ENCODE measurements at regions not wholly inside any gene's neighbourhood (a gene's known extent, or its start where the extent isn't known, plus 50 kb on each side); places are given as distances from the start of the nearest gene placed in this dataset.
A peak's percentile ranks its signal among the peaks of the same experiment; 100 is the strongest.
"Not testable (repeated sequence)": the region's sequence is repeated elsewhere in the genome, so short reads cannot be mapped to it uniquely, and the experiment has no call there.

DNA sequence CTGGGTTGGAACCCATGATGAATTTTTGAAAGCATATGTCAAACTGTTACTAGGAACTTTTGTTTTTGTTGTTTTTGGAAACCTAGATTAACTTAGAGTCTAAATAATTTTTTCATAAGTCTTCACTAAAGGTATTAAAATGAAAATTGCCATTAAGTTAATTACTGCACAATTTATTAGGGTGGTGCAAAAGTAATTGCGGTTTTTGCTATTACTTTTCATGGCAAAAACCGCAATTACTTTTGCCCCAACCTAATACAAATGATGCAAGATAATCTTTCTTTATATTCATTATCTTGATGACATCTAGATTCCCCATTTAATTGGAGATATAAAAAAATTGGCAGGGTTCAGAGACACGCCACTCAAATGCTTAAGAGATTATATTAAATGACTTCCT, 145.0 kb upstream of the PKP2 start:
- no TSS peak for BruUV-seq (replicated peaks)
- H3K9me1 ChIP-seq (ENCODE audit: control insufficient read depth, insufficient read depth, low read length) = no peaks in the 10 kb centered on the region
- FAIRE-seq = no peak
- no peaks in the 10 kb centered on the region for H3K4me1 ChIP-seq (replicated peaks in 1 of 2; ENCODE audit: control insufficient read depth in 2 of 2, insufficient read depth in 2 of 2, low read length in 2 of 2)
- no peak for ATAC-seq
- no peak overlapping the region for H3K4me3 ChIP-seq
- H3K36me3 ChIP-seq (ENCODE audit: control insufficient read depth, insufficient read depth, low read length) = no peaks in the 10 kb centered on the region
- no peak overlapping the region for H3K9ac ChIP-seq (ENCODE audit: insufficient read depth in 1 of 2, low read depth in 2 of 2, low read length in 2 of 2)
- in situ Hi-C loops (cut with MboI) = no loop called here
- POLR2A ChIA-PET = interaction anchor here (1.1 kb wide), 1 partner anchor 10 kb away, joined by 3 read pairs; no protein-coding TSS in a partner anchor
- no peaks in the 10 kb centered on the region for H3K27me3 ChIP-seq (ENCODE audit: control insufficient read depth in 2 of 2, insufficient read depth in 2 of 2, low read length in 2 of 2)
- no peaks in the 10 kb centered on the region for H4K20me1 ChIP-seq (replicated peaks; ENCODE audit: control insufficient read depth, insufficient read depth, low read length)
- 0% methylated on average over 3 of the region's 3 CpGs for WGBS (ENCODE audit: insufficient coverage, low coverage, missing lambda C conversion rate)
- H3K79me2 ChIP-seq (ENCODE audit: control insufficient read depth, insufficient read depth, low read length) = no peaks in the 10 kb centered on the region
- CTCF ChIA-PET (ENCODE audit: low intra/inter-chr PET ratio) = no interaction called here
- H3K27ac ChIP-seq (ENCODE audit: extremely low read depth, low read depth, low read length) = no peak overlapping the region
- no peak for DNase-seq (ENCODE audit: extremely low read depth in 1 of 4, low spot score in 3 of 4)
- intact Hi-C loops (cut with micrococcal nuclease) = no loop called here
- no peak overlapping the region for H2AFZ ChIP-seq (ENCODE audit: low read depth, low read length)
- no peaks in the 10 kb centered on the region for H3K9me3 ChIP-seq (replicated peaks; ENCODE audit: control insufficient read depth, insufficient read depth, low read depth, low read length)
- no peak for TF ChIP-seq GTF2E2 (tag; IDR thresholded peaks at IDR 0.05)
- TF ChIP-seq, protein P1, sequence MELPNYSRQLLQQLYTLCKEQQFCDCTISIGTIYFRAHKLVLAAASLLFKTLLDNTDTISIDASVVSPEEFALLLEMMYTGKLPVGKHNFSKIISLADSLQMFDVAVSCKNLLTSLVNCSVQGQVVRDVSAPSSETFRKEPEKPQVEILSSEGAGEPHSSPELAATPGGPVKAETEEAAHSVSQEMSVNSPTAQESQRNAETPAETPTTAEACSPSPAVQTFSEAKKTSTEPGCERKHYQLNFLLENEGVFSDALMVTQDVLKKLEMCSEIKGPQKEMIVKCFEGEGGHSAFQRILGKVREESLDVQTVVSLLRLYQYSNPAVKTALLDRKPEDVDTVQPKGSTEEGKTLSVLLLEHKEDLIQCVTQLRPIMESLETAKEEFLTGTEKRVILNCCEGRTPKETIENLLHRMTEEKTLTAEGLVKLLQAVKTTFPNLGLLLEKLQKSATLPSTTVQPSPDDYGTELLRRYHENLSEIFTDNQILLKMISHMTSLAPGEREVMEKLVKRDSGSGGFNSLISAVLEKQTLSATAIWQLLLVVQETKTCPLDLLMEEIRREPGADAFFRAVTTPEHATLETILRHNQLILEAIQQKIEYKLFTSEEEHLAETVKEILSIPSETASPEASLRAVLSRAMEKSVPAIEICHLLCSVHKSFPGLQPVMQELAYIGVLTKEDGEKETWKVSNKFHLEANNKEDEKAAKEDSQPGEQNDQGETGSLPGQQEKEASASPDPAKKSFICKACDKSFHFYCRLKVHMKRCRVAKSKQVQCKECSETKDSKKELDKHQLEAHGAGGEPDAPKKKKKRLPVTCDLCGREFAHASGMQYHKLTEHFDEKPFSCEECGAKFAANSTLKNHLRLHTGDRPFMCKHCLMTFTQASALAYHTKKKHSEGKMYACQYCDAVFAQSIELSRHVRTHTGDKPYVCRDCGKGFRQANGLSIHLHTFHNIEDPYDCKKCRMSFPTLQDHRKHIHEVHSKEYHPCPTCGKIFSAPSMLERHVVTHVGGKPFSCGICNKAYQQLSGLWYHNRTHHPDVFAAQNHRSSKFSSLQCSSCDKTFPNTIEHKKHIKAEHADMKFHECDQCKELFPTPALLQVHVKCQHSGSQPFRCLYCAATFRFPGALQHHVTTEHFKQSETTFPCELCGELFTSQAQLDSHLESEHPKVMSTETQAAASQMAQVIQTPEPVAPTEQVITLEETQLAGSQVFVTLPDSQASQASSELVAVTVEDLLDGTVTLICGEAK (IDR thresholded peaks at IDR 0.05) = 0 out of 2 replicates have a peak, but pooled peaks have one; percentile 24
- TF ChIP-seq, protein P1 (CRISPR knock-in tag; IDR thresholded peaks at IDR 0.05) = no peak
- no peak overlapping the region for H3K4me2 ChIP-seq (ENCODE audit: insufficient read depth, low read length)

DNA sequence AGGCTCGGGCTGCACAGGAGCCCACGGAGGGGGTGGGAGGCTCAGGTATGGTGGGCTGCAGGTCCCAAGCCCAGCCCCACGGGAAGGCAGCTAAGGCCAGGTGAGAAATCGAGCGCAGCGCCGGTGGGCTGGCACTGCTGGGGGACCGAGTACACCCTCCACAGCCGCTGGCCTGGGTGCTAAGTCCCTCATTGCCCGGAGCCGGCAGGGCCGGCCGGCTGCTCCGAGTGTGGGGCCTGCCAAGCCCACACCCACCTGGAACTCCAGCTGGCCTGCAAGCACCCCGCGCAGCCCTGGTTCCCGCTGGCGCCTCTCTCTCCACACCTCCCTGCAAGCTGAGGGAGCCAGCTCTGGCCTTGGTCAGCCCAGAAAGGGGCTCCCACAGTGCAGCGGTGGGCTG, 137.4 kb upstream of the PKP2 start:
- H3K9me3 ChIP-seq (replicated peaks; ENCODE audit: control insufficient read depth, insufficient read depth, low read depth, low read length); FAIRE-seq; H3K4me2 ChIP-seq (ENCODE audit: insufficient read depth, low read length); H4K20me1 ChIP-seq (replicated peaks; ENCODE audit: control insufficient read depth, insufficient read depth, low read length); H3K9me1 ChIP-seq (ENCODE audit: control insufficient read depth, insufficient read depth, low read length); intact Hi-C loops (cut with micrococcal nuclease); H3K79me2 ChIP-seq (ENCODE audit: control insufficient read depth, insufficient read depth, low read length); DNase-seq (ENCODE audit: extremely low read depth in 1 of 4, low spot score in 3 of 4); ATAC-seq; H3K36me3 ChIP-seq (ENCODE audit: control insufficient read depth, insufficient read depth, low read length); BruUV-seq (replicated peaks); H2AFZ ChIP-seq (ENCODE audit: low read depth, low read length); CTCF ChIA-PET (ENCODE audit: low intra/inter-chr PET ratio); H3K9ac ChIP-seq (ENCODE audit: insufficient read depth in 1 of 2, low read depth in 2 of 2, low read length in 2 of 2); H3K4me1 ChIP-seq (replicated peaks in 1 of 2; ENCODE audit: control insufficient read depth in 2 of 2, insufficient read depth in 2 of 2, low read length in 2 of 2); H3K27me3 ChIP-seq (ENCODE audit: control insufficient read depth in 2 of 2, insufficient read depth in 2 of 2, low read length in 2 of 2); POLR2A ChIA-PET; in situ Hi-C loops (cut with MboI); H3K27ac ChIP-seq (ENCODE audit: extremely low read depth, low read depth, low read length); H3K4me3 ChIP-seq: not testable (repeated sequence)
- WGBS (ENCODE audit: insufficient coverage, low coverage, missing lambda C conversion rate) = 3% methylated on average over 15 of the region's 19 CpGs

Measured in K562 (cell line).